ENCODE measurements at regions not wholly inside any gene's neighbourhood (a gene's known extent, or its start where the extent isn't known, plus 50 kb on each side); places are given as distances from the start of the nearest gene placed in this dataset.

- peaks cover 19% of the 10 kb centered on the region for H3K9me3 ChIP-seq (ENCODE audit: control insufficient read depth, low read length)
- H3K4me3 ChIP-seq (ENCODE audit: low read length): peak overlapping the region; percentile 48
- peaks cover 46% of the 10 kb centered on the region for H3K27me3 ChIP-seq (ENCODE audit: control insufficient read depth, insufficient read depth, low read length, poor library complexity, severe bottlenecking)
- WGBS, 2 experiments (ENCODE audit: insufficient coverage in 1 of 2, insufficient read length in 1 of 2): 77 to 91% methylated on average over 4 to 6 of the region's 6 CpGs
- DNase-seq: no peak
- no peak overlapping the region for H3K4me3 Mint-ChIP-seq
- no peak overlapping the region for H3K27ac Mint-ChIP-seq
- peaks cover 20% of the 10 kb centered on the region for H3K9me3 Mint-ChIP-seq
- no peak for TF ChIP-seq CTCF (conservative IDR thresholded peaks at IDR 0.05)
- peaks cover 6% of the 10 kb centered on the region for H3K36me3 ChIP-seq (ENCODE audit: control insufficient read depth, insufficient read depth, low read length)
- H3K27ac ChIP-seq (ENCODE audit: low read depth, low read length): no peak overlapping the region
- no peaks in the 10 kb centered on the region for H3K36me3 Mint-ChIP-seq (ENCODE audit: low read depth)
- peaks cover 4% of the 10 kb centered on the region for H3K4me1 ChIP-seq (ENCODE audit: control insufficient read depth, insufficient read depth, low read length)
- H3K9ac ChIP-seq (ENCODE audit: extremely low read depth, low read length, poor library complexity, severe bottlenecking): no peak overlapping the region
- peaks cover 17% of the 10 kb centered on the region for H3K4me1 Mint-ChIP-seq
- peaks cover 64% of the 10 kb centered on the region for H3K27me3 Mint-ChIP-seq (ENCODE audit: insufficient read depth)
Observed at GRCh38 chr2:188102881-188103280, 188.8 kb upstream of the GULP1 start.

DNA sequence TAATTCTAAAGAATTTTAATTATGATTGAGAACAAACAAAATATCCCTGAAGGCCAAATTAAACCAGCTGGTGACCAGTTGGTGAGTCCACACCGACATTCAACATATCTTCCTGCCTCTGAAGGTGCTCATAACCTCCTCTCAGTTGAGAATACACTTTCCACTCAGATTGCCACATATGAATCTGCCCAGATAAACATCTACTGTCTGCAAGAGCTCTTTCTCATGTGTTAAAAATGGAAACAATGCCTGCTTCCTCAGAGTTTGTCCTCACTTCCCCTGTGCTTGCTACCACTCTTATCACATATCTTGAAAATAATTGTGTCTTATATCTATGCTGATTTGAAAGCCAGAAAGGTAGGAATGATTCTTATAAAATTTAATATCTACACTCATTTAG lies 177.7 kb upstream of the GULP1 start:
- Histone ChIP-seq H3K9ac (ENCODE audit: extremely low read depth, low read length, poor library complexity, severe bottlenecking) (no peak overlapping the region), H3K4me3 (ENCODE audit: low read length) (no peak overlapping the region), H3K4me1 (ENCODE audit: control insufficient read depth, insufficient read depth, low read length) (no peaks in the 10 kb centered on the region), H3K9me3 (ENCODE audit: control insufficient read depth, low read length) (no peaks in the 10 kb centered on the region), H3K36me3 (ENCODE audit: control insufficient read depth, insufficient read depth, low read length) (no peaks in the 10 kb centered on the region), H3K27ac (ENCODE audit: low read depth, low read length) (no peak overlapping the region), H3K27me3 (ENCODE audit: control insufficient read depth, insufficient read depth, low read length, poor library complexity, severe bottlenecking) (peaks cover 5% of the 10 kb centered on the region)
- H3K36me3 Mint-ChIP-seq (ENCODE audit: low read depth): peaks cover 1% of the 10 kb centered on the region
- no peak for TF ChIP-seq CTCF (conservative IDR thresholded peaks at IDR 0.05)
- H3K27me3 Mint-ChIP-seq (ENCODE audit: insufficient read depth): peaks cover 16% of the 10 kb centered on the region
- WGBS, 2 experiments (ENCODE audit: insufficient coverage in 1 of 2, insufficient read length in 1 of 2): 89 to 90% methylated on average over 1 of the region's 1 CpG
- no peak overlapping the region for H3K4me3 Mint-ChIP-seq
- H3K9me3 Mint-ChIP-seq: peaks cover 1% of the 10 kb centered on the region
- H3K27ac Mint-ChIP-seq: peak overlapping the region; percentile 9
- H3K4me1 Mint-ChIP-seq: peaks cover 6% of the 10 kb centered on the region
- no peak for DNase-seq

- DNase-seq: no peak
- peaks cover 6% of the 10 kb centered on the region for H3K4me1 Mint-ChIP-seq
- TF ChIP-seq CTCF (conservative IDR thresholded peaks at IDR 0.05): no peak
- H3K9me3 Mint-ChIP-seq: peaks cover 8% of the 10 kb centered on the region
- H3K4me3 ChIP-seq (ENCODE audit: low read length): no peak overlapping the region
- H3K36me3 ChIP-seq (ENCODE audit: control insufficient read depth, insufficient read depth, low read length): peaks cover 4% of the 10 kb centered on the region
- no peaks in the 10 kb centered on the region for H3K27me3 ChIP-seq (ENCODE audit: control insufficient read depth, insufficient read depth, low read length, poor library complexity, severe bottlenecking)
- no peaks in the 10 kb centered on the region for H3K4me1 ChIP-seq (ENCODE audit: control insufficient read depth, insufficient read depth, low read length)
- peaks cover 3% of the 10 kb centered on the region for H3K36me3 Mint-ChIP-seq (ENCODE audit: low read depth)
- no peak overlapping the region for H3K27ac ChIP-seq (ENCODE audit: low read depth, low read length)
- no peak overlapping the region for H3K27ac Mint-ChIP-seq
- H3K9me3 ChIP-seq (ENCODE audit: control insufficient read depth, low read length): no peaks in the 10 kb centered on the region
- H3K4me3 Mint-ChIP-seq: no peak overlapping the region
- no peaks in the 10 kb centered on the region for H3K27me3 Mint-ChIP-seq (ENCODE audit: insufficient read depth)
- H3K9ac ChIP-seq (ENCODE audit: extremely low read depth, low read length, poor library complexity, severe bottlenecking): no peak overlapping the region
- WGBS, 2 experiments (ENCODE audit: insufficient coverage in 1 of 2, insufficient read length in 1 of 2): 95 to 100% methylated on average over 1 to 2 of the region's 2 CpGs
Observed at GRCh38 chr2:188117706-188118105, 174.0 kb upstream of the GULP1 start.

Data from endodermal cell (in vitro differentiated cells).